Neural progenitor cell (in vitro differentiated cells): ENCODE measurements at regions not wholly inside any gene's neighbourhood (a gene's known extent, or its start where the extent isn't known, plus 50 kb on each side); places are given as distances from the start of the nearest gene placed in this dataset.

ENCODE experiments used
- DNase-seq: peaks from one replicate; pipeline ENCODE4 v3.0.0-alpha.2; 2016; ENCODE audit warnings: low spot score
- H2AFZ ChIP-seq: fragments of 200-600 bp; sonication (generic); replicated peaks from 2 replicates; pipeline ENCODE4 v1.6.1; 2016; ENCODE audit warnings: antibody characterized with exemption
- H3F3A ChIP-seq: fragments of 200-600 bp; sonication (generic); 2 replicates; pipeline ENCODE4 v1.6.1; 2016; ENCODE audit warnings: antibody characterized with exemption, low read depth
- H3K27ac ChIP-seq: fragments of 200-600 bp; sonication (generic); 2 replicates; pipeline ENCODE4 v1.5.1; 2016; ENCODE audit warnings: mild to moderate bottlenecking
- H3K27me3 ChIP-seq: fragments of 200-600 bp; sonication (generic); 2 replicates; pipeline ENCODE4 v1.6.1; 2016; ENCODE audit warnings: mild to moderate bottlenecking, moderate library complexity
- H3K36me3 ChIP-seq: fragments of 200-600 bp; sonication (generic); 2 replicates; pipeline ENCODE4 v1.5.1; 2016
- H3K4me1 ChIP-seq: fragments of 200-600 bp; sonication (generic); 2 replicates; pipeline ENCODE4 v1.6.1; 2016; ENCODE audit warnings: mixed run types
- H3K4me2 ChIP-seq: fragments of 200-600 bp; sonication (generic); 2 replicates; pipeline ENCODE4 v1.6.1; 2016
- H3K4me3 ChIP-seq: fragments of 200-600 bp; sonication (generic); 2 replicates; pipeline ENCODE4 v1.5.1; 2016
- H3K79me2 ChIP-seq: fragments of 200-600 bp; sonication (generic); 2 replicates; pipeline ENCODE4 v1.6.1; 2016; ENCODE audit warnings: low read depth
- H3K9ac ChIP-seq: fragments of 200-600 bp; sonication (generic); 2 replicates; pipeline ENCODE4 v1.6.1; 2016
- H3K9me3 ChIP-seq: fragments of 200-600 bp; sonication (generic); 2 replicates; pipeline ENCODE4 v1.5.1; 2016; ENCODE audit warnings: low read depth
- H4K20me1 ChIP-seq: fragments of 200-600 bp; sonication (generic); 2 replicates; pipeline ENCODE4 v1.6.1; 2016; ENCODE audit warnings: low read depth
- H3K27ac Mint-ChIP-seq: 3 replicates; pipeline ENCODE4 v1.8.0; 2021; ENCODE audit warnings: mixed read lengths
- H3K27me3 Mint-ChIP-seq: 2 replicates; pipeline ENCODE4 v1.8.0; 2022; ENCODE audit warnings: low read depth, mild to moderate bottlenecking, inconsistent platforms, moderate library complexity, mixed read lengths; ENCODE audit not compliant: insufficient read depth
- H3K36me3 Mint-ChIP-seq: 3 replicates; pipeline ENCODE4 v1.8.0; 2021; ENCODE audit warnings: mixed read lengths
- H3K4me1 Mint-ChIP-seq: 3 replicates; pipeline ENCODE4 v1.8.0; 2021; ENCODE audit warnings: mixed read lengths
- H3K4me3 Mint-ChIP-seq: 3 replicates; pipeline ENCODE4 v1.8.0; 2021; ENCODE audit warnings: mild to moderate bottlenecking, moderate library complexity, mixed read lengths
- H3K9me3 Mint-ChIP-seq: 3 replicates; pipeline ENCODE4 v1.8.0; 2020; ENCODE audit warnings: mixed read lengths
- EZH2 ChIP-seq: fragments of 200-600 bp; sonication (generic); IDR thresholded peaks from 2 replicates; pipeline ENCODE4 v1.6.1; 2017; ENCODE audit warnings: antibody characterized with exemption, mild to moderate bottlenecking, moderate library complexity
- EZH2phosphoT487 ChIP-seq: fragments of 200-600 bp; sonication (generic); IDR thresholded peaks from 2 replicates; pipeline ENCODE4 v1.6.1; 2017; ENCODE audit warnings: antibody characterized with exemption
- TF ChIP-seq, protein P1 (sequence below): fragments of 200-600 bp; sonication (generic); IDR thresholded peaks from 2 replicates; pipeline ENCODE4 v1.5.1; 2017; ENCODE audit warnings: antibody characterized with exemption, mild to moderate bottlenecking

DNA sequence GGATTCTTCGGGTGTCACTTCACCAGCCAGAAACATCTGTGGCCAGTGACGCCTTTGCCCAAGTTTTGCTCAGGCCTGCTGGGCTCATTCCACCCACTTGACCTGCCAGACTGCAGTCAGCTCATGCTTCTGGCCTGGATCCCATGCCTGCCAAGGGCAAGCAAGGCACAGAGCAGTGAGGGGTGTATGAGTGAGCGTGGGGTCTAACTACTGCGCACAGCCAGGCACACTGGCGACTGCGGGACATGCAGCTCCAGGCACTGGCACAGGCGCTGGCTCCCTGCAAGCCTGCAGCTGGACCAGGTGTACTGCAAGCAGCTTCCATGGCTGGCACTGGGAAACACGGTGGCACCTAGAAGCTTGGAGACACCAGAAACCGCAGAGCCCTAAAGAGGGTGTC, 80.1 kb downstream of the MTERF1 start:
- H3K36me3 ChIP-seq: no peaks in the 10 kb centered on the region
- H3K4me1 ChIP-seq: no peaks in the 10 kb centered on the region
- no peaks in the 10 kb centered on the region for H3F3A ChIP-seq
- no peaks in the 10 kb centered on the region for H3K9me3 ChIP-seq
- H3K36me3 Mint-ChIP-seq: no peaks in the 10 kb centered on the region
- no peak overlapping the region for H3K4me2 ChIP-seq
- H3K27me3 Mint-ChIP-seq: no peaks in the 10 kb centered on the region
- no peaks in the 10 kb centered on the region for H3K4me1 Mint-ChIP-seq
- H3K27ac Mint-ChIP-seq: no peak overlapping the region
- peaks cover 5% of the 10 kb centered on the region for H3K27me3 ChIP-seq
- H3K27ac ChIP-seq: no peak overlapping the region
- H3K9ac ChIP-seq: no peak overlapping the region
- no peaks in the 10 kb centered on the region for H3K79me2 ChIP-seq
- H2AFZ ChIP-seq: no peak overlapping the region
- H3K4me3 Mint-ChIP-seq: no peak overlapping the region
- H3K9me3 Mint-ChIP-seq: no peaks in the 10 kb centered on the region
- DNase-seq: no peak
- H4K20me1 ChIP-seq: no peaks in the 10 kb centered on the region
- H3K4me3 ChIP-seq: no peak overlapping the region
- TF ChIP-seq EZH2: no peak
- TF ChIP-seq, protein P1, sequence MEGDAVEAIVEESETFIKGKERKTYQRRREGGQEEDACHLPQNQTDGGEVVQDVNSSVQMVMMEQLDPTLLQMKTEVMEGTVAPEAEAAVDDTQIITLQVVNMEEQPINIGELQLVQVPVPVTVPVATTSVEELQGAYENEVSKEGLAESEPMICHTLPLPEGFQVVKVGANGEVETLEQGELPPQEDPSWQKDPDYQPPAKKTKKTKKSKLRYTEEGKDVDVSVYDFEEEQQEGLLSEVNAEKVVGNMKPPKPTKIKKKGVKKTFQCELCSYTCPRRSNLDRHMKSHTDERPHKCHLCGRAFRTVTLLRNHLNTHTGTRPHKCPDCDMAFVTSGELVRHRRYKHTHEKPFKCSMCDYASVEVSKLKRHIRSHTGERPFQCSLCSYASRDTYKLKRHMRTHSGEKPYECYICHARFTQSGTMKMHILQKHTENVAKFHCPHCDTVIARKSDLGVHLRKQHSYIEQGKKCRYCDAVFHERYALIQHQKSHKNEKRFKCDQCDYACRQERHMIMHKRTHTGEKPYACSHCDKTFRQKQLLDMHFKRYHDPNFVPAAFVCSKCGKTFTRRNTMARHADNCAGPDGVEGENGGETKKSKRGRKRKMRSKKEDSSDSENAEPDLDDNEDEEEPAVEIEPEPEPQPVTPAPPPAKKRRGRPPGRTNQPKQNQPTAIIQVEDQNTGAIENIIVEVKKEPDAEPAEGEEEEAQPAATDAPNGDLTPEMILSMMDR: no peak
- no peak for TF ChIP-seq EZH2phosphoT487

DNA sequence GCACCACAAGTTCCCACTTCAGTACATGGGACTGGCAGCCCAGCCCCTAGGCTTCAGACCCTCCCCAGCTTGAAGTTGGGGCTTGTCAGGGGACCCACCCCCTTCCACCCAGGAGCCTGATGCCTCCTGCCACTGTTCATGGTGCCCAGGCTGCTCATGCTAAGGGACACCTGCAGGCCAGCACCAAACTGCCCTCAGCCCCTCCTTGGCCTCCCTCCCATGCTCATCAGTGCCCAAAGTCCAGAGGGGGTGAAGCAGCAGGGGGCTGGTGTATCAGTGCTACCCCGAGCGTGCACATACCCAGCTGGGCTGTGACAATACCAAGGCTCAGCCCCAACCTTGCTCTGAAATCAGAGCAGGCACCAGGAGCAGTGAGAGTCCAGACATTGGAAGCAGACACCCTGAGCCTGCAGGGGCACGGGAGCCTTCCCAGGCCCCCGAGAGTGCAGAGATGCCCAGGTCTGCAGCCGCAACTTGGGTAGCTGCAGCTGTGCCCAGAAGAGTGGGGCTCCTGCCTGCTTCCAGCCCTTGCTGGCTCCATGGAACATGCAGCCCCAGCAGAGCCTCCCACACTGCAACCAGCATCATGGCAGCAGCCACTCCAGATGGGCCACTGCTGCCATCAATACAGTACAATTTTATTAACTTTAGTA, 79.0 kb downstream of the MTERF1 start:
- no peak overlapping the region for H3K4me2 ChIP-seq
- no peak for DNase-seq
- H3K9me3 Mint-ChIP-seq: no peaks in the 10 kb centered on the region
- H3K4me3 Mint-ChIP-seq: no peak overlapping the region
- no peaks in the 10 kb centered on the region for H3K27me3 Mint-ChIP-seq
- H2AFZ ChIP-seq: no peak overlapping the region
- H3K9me3 ChIP-seq: no peaks in the 10 kb centered on the region
- H3K36me3 ChIP-seq: no peaks in the 10 kb centered on the region
- no peaks in the 10 kb centered on the region for H3K36me3 Mint-ChIP-seq
- no peaks in the 10 kb centered on the region for H3K4me1 ChIP-seq
- TF ChIP-seq, protein P1: no peak
- TF ChIP-seq EZH2: no peak
- no peaks in the 10 kb centered on the region for H3K79me2 ChIP-seq
- H3K9ac ChIP-seq: no peak overlapping the region
- peaks cover 2% of the 10 kb centered on the region for H3K27me3 ChIP-seq
- no peak overlapping the region for H3K27ac Mint-ChIP-seq
- H4K20me1 ChIP-seq: no peaks in the 10 kb centered on the region
- no peaks in the 10 kb centered on the region for H3K4me1 Mint-ChIP-seq
- no peak overlapping the region for H3K27ac ChIP-seq
- no peak overlapping the region for H3K4me3 ChIP-seq
- H3F3A ChIP-seq: no peaks in the 10 kb centered on the region

DNA sequence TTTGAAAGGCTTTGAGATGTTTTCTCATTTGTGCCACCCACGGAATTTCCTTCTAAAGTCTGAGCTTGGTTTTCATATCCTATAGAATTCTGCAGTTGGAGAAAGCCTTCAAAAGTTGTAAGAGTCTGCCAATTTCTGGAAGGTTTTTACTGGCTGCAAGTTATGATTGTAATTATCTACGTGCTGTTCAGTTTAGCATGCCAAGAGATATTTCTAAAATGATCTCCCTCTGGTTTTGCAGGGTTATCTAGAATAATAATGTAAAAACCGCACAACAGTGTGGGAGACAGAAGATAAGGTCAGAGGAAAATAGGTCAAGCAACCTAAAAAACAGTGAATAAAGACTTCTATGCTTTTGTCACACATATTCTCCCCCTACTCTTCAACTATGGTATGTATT, 69.3 kb downstream of the MTERF1 start:
- Histone ChIP-seq H3K27me3 (peaks cover 4% of the 10 kb centered on the region), H3K27ac (no peak overlapping the region), H3F3A (no peaks in the 10 kb centered on the region), H2AFZ (no peak overlapping the region), H3K4me3 (no peak overlapping the region), H3K79me2 (no peaks in the 10 kb centered on the region), H3K4me1 (no peaks in the 10 kb centered on the region), H3K9ac (no peak overlapping the region), H3K36me3 (no peaks in the 10 kb centered on the region), H4K20me1 (no peaks in the 10 kb centered on the region), H3K4me2 (no peak overlapping the region), H3K9me3 (no peaks in the 10 kb centered on the region)
- Mint-ChIP-seq H3K4me3 (no peak overlapping the region), H3K36me3 (no peaks in the 10 kb centered on the region), H3K4me1 (no peaks in the 10 kb centered on the region), H3K27me3 (no peaks in the 10 kb centered on the region), H3K27ac (no peak overlapping the region), H3K9me3 (peaks cover 2% of the 10 kb centered on the region)
- no peak for DNase-seq
- TF ChIP-seq, protein P1: no peak
- TF ChIP-seq EZH2phosphoT487: no peak
- TF ChIP-seq EZH2: no peak
